ENCODE measurements at regions not wholly inside any gene's neighbourhood (a gene's known extent, or its start where the extent isn't known, plus 50 kb on each side); places are given as distances from the start of the nearest gene placed in this dataset.
A peak's percentile ranks its signal among the peaks of the same experiment; 100 is the strongest.

DNA sequence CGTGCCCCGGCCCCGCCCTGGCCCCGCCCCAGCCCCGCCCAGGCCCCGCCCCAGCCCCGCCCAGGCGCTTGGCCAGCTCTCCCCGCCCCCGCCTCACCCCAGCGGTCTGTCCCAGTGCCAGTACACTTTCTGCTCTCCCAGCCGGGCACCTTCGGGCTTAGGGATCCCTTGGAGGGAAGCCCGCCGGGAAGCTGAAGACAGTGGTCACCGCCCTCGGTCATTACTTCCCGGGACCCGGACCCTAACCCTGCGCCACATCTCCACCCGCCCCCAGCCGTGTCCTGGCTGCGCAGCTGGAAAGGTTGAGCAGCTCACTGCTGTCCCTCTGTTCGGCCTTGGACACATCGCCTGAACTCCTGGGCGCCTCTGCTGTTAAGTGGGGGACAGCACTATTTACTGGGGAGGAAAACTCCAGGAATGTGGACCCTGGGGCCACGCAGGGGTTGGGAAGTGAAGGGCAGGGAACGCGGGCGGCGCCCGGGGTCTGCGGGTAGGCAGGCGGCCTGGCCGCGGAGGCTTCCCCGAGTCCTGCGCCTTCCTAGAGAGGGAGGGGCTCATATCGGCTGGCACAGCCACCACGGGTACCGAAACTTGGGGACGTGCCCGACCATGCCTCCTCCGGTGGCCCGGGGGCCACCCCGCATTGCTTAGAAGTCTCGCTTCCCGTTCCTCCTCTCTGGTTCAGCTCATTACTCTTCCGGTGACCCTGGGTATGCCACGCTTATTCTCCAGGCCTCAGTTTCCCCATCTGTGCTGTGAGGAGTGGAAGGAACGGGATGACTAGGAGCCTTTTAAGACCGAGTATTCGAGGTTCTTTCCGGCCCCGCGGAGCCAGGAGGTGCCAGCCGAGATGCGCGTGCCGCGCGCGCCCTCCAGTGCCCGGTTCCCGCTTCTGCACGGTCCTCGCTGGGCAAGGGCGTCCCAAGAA lies 121.0 kb downstream of the GYPC start:
- TF ChIP-seq CTCF (IDR thresholded peaks at IDR 0.05) = peak; percentile 55 to 84 (median 72)
- no peak for TF ChIP-seq POLR2AphosphoS5 (IDR thresholded peaks at IDR 0.05)
- no peak for TF ChIP-seq POLR2A (IDR thresholded peaks at IDR 0.05)

Data from prostate gland (tissue), 2 donors.